GM21447 (cell line): ENCODE measurements at regions not wholly inside any gene's neighbourhood (a gene's known extent, or its start where the extent isn't known, plus 50 kb on each side); places are given as distances from the start of the nearest gene placed in this dataset.

Source experiments
- ATAC-seq: cut with Tn5 transposase; IDR thresholded peaks from one replicate; pipeline ENCODE4 v1.9.1; 2021; ENCODE audit not compliant: unreplicated experiment

DNA sequence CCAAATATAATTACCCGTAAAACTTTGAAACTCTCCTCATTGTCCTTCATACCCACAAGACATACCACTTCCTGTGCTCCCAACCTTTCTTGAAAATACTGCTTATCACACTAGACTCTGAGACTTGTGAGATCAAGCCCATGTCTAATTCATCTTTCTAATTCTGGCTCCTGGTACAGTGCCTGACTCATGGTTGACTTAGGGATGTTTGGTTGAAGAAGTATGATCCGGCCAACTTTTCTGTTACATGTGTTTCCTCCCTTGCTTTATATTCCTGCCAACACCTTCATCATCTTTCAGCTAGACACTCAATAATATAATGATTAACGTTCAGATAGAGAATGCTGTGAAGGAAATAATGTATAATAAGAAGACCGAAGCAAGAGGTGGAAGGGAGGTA lies 58.2 kb downstream of the MEX3B start:
- ATAC-seq = no peak

DNA sequence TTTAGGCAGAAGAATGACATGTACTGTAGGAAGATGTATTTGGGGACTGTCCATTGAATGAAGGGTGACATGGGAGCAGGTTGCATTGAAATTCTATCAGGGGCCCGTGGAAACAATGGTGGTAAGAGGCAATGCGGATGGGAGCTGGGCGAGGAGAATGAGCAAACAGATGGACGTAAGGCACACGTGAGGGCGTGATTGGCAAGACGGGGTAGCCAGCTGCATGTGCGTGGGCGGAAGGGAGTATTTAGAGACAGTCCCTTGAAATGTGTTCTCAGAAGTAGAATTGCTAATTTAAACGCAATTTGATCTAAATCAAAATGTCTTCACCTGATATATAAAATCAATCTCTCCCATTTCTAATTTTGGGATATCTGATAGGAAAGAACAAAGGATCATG lies 62.3 kb downstream of the MEX3B start:
- ATAC-seq = no peak

GRCh38 chr15:81982808-81983207 lies 63.0 kb downstream of the MEX3B start:
- ATAC-seq = no peak

- ATAC-seq = no peak
Observed at GRCh38 chr15:81981908-81982307, 63.9 kb downstream of the MEX3B start.

DNA sequence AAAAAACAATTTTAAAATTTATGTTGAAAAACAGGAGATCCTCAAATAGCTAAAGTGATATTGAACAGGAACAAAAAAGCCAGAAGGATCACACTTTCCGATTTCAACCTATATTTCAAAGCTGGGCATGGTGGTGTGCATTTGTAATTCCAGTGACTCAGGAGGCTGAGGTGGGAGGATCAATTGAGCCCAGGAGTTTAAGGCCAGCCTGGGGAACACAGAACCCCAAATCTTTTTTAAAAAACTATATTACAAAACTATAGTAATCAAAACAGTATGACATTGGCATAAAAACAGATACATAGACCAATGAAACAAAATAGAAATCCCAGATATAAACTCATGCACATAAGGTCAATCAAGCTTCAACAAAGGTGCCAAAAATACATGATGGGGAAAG lies 68.4 kb downstream of the MEX3B start:
- no peak for ATAC-seq

- ATAC-seq = no peak
Observed at GRCh38 chr15:81968691-81969090, 77.1 kb downstream of the MEX3B start.

GRCh38 chr15:81966631-81967030 lies 79.2 kb downstream of the MEX3B start:
- no peak for ATAC-seq

- ATAC-seq = no peak
Observed at GRCh38 chr15:81962482-81962881, 83.3 kb downstream of the MEX3B start.

- ATAC-seq = no peak
Observed at GRCh38 chr15:81959196-81959595, 86.6 kb downstream of the MEX3B start.

DNA sequence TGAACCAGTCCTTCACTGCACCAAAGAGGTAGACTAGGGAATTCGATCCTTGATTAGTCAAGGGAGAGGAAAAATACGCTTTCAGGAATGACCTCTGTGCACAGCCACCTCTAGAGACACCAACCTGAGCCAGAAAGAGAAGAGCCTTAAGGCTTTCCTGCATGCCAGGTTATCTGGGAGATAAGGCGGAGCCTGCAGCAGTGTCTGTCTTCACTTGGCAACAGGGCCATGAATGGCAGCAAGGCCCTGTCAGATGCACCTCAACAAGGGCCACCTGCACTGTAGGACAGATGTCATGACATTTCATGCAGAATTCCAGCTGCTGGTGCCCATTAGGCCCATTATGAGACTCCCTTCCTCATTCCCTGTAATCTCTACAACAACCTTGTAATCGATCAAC lies 88.1 kb downstream of the MEX3B start:
- ATAC-seq = no peak

DNA sequence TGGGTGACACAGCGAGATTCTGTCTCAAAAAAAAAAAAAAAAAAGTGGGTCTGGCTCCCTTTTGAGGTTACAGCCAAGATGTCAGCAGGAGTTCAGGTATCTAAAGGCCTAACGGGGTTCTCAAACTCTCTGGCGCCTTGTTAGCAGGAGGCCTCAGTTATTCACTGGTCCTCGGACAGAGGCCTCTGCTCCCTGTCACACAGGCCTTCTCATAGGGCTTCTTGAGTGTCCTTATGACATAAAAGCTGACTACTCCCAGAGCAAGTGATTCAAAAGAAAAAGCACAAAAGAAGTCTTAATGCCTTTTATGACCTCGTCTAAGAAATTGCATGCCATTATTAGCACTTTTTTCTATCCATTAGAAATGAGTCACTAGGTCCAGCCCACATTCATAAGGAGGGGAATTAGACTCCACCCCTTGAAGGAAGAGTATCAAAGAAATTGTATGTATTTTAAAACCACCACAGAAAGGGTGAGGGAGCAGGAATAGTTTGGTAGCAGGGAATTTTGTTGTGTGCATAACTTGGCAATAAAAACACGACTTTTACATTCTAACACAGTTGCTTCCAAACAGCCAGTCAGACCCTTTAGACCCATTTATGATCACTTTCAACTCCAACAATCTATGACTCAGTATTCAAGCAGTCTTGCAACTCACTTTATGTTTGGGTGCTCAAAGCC lies 90.3 kb downstream of the MEX3B start:
- no peak for ATAC-seq

DNA sequence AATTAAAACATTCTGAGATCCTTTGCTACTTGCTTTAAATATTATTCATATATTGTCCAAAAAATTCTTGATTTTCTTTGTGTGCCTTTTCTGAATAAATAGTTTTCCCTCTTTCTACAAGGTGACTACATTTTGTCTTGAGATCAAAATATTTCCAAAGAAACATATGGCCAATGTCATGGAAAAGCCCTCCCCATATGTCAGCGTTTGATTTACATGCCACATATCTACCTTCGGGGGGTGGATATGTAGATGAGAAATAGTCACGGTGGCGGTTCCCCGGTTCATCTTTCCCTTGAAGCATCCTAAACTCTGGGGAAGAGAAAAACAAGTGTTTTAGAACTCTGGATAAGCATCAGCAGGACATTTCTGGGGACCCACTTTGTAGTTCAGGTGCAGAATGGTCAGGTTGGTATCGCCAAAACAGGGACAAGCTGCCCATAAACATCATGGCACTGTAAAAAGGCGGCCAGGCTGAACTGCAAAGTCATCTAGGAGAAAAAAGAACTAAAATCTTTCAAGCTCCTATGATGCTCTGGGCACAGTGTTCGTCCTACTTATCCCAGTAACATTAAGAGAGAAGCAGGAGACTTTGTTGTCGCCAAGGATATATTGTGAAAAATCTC lies 91.5 kb downstream of the MEX3B start:
- no peak for ATAC-seq

DNA sequence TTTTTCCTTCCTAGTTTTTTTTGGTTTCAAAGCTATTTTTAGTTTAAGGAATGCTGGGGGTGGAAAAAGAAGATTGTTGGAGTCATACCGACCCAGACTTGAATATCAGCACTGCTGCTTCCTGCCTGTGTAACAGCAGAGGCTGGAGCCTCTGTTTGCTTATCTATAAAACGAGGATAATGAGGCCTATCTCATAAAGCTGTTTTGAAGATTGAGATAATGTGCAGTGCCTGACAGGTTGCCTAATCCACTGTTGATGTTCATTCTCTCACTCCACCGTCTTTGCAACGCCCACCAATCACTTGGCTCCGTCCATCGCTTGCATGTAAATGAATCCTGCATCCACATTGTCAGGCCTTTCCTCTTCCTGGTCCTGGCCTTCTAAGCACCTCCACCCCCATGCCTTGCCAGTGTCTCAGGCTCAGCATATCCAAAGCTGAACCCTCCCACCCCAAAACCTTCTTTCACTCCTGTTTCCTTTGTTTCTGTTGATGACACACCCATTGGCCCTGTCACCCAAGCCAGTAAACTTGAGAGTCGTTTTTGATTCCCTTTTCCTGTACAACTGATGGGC lies 94.9 kb downstream of the MEX3B start:
- no peak for ATAC-seq

DNA sequence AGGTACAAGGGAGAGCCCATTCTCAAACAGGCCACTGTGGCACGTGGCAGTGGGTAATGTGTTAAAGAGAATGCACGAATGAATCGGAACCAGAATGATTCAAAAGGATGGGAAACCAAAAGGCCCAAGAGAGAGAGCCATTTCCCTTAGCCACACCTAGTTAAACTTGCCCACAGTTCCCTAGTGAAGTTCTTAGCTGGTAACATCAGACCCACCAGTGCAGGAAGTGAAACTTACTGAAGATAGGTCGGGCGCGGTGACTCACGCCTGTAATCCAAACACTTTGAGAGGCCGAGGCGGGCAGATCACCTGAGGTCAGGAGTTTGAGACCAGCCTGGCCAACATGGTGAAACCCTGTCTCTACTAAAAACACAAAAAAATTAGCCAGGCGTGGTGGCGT lies 97.1 kb downstream of the MEX3B start:
- ATAC-seq = no peak

- no peak for ATAC-seq
Observed at GRCh38 chr15:81948222-81948621, 97.6 kb downstream of the MEX3B start.

DNA sequence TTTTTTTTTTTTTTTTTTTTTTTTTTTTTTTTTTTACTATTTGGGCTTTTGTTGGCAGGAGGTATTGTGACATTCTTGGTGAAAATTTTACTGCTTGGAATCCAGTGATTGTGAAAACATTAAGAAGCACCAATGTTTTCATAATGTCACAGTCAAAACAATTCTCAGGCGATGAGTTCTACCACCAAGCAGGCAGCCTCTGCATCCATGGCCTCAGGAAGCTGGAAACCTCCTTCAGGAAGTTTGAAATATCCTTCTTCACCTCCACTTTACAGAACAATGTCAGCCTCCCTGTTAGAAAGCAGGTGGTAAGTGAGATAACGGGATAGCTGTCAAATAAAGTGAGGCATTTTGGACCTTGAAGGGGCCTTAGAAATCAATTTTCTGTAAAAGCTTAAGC lies 98.3 kb downstream of the MEX3B start:
- no peak for ATAC-seq

- ATAC-seq = no peak
Observed at GRCh38 chr15:81945014-81945615, 100.7 kb downstream of the MEX3B start.

DNA sequence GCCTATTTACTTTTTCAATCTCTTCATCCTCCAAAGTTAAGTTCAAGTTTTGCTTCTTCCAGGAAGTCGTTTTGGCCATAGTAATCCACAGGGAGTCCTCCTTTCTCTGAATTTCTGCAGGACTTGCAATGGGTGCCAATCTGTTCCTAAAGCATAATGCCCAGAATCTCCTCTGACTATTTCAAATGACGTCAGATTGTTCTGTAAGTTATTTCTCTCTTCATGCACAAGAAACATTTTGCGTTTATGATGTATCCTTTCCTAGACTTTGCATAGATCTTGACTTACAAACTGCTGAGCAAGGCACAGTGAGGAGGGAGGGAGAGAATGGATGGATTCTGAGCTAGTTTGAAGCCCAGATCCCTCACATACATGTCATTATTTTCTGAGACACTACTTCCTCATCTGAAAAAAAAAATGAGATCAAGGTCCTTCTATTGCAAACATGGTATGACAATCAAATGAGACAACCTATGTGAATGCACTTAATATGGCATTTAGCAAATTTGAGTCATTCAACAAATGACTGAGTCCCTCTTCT lies 103.1 kb downstream of the MEX3B start:
- ATAC-seq = no peak

DNA sequence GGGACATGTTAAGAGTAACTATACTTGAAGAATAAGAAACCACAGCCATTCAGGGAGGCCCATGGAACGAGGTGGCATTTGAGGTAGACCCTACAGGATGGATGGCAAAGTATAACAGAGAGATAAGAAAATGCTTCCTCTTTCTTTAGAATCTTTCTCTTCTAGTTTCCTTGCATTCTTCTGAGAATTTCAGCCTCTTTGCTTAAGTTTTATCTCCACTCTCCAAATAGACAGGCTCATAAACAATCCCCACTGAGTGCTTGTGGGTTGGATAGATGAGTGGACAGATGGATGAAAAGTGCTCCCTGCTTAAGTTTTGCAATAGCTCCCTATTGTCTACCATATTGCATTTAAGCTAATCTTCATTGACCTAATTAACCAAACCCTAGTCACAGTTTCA lies 103.7 kb downstream of the MEX3B start:
- no peak for ATAC-seq

- no peak for ATAC-seq
Observed at GRCh38 chr15:81941479-81941878, 104.3 kb downstream of the MEX3B start.

- no peak for ATAC-seq
Observed at GRCh38 chr15:81940467-81941451, 105.1 kb downstream of the MEX3B start.
